Stimulated activated CD8-positive, alpha-beta memory T cell treated with anti-CD3 and anti-CD28 coated beads, Interleukin-7, amount 100 ng/mL, for 1 hour (primary cell): ENCODE measurements at regions not wholly inside any gene's neighbourhood (a gene's known extent, or its start where the extent isn't known, plus 50 kb on each side); places are given as distances from the start of the nearest gene placed in this dataset.

ENCODE experiments used
- DNase-seq, 2 donors: peaks; one replicate each; pipeline ENCODE4 v3.0.0-alpha.2; 2020; ENCODE audit warnings: low read depth in 2 of 2

GRCh38 chr4:188197566-188197965 lies 58.3 kb downstream of the TRIML1 start:
- no peak for DNase-seq

GRCh38 chr4:188198982-188199792 lies 59.9 kb downstream of the TRIML1 start:
- DNase-seq = no peak

GRCh38 chr4:188201851-188202250 lies 62.6 kb downstream of the TRIML1 start:
- DNase-seq = no peak

GRCh38 chr4:188206783-188207182 lies 67.5 kb downstream of the TRIML1 start:
- no peak for DNase-seq

GRCh38 chr4:188214861-188215260 lies 75.6 kb downstream of the TRIML1 start:
- no peak for DNase-seq

GRCh38 chr4:188218392-188218791 lies 79.2 kb downstream of the TRIML1 start:
- no peak for DNase-seq

- DNase-seq = no peak
Observed at GRCh38 chr4:188220006-188220405, 80.8 kb downstream of the TRIML1 start.

- DNase-seq = no peak
Observed at GRCh38 chr4:188221090-188221489, 81.8 kb downstream of the TRIML1 start.

- DNase-seq = no peak
Observed at GRCh38 chr4:188228279-188228678, 89.0 kb downstream of the TRIML1 start.

GRCh38 chr4:188232428-188232827 lies 93.2 kb downstream of the TRIML1 start:
- DNase-seq = no peak

GRCh38 chr4:188242041-188242440 lies 102.8 kb downstream of the TRIML1 start:
- no peak for DNase-seq

- DNase-seq = no peak
Observed at GRCh38 chr4:188245651-188246050, 106.4 kb downstream of the TRIML1 start.

GRCh38 chr4:188246488-188246887 lies 107.2 kb downstream of the TRIML1 start:
- no peak for DNase-seq

- no peak for DNase-seq
Observed at GRCh38 chr4:188254211-188254610, 115.0 kb downstream of the TRIML1 start.

- DNase-seq = no peak
Observed at GRCh38 chr4:188262464-188262863, 123.2 kb downstream of the TRIML1 start.

- DNase-seq = no peak
Observed at GRCh38 chr4:188263321-188263720, 124.1 kb downstream of the TRIML1 start.

GRCh38 chr4:188266386-188266785 lies 127.1 kb downstream of the TRIML1 start:
- DNase-seq = no peak

- no peak for DNase-seq
Observed at GRCh38 chr4:188268131-188268908, 129.1 kb downstream of the TRIML1 start.

- DNase-seq = no peak
Observed at GRCh38 chr4:188270273-188271069, 131.2 kb downstream of the TRIML1 start.

- no peak for DNase-seq
Observed at GRCh38 chr4:188275686-188276085, 136.4 kb downstream of the TRIML1 start.

GRCh38 chr4:188279184-188279583 lies 139.9 kb downstream of the TRIML1 start:
- DNase-seq = no peak
